ENCODE measurements at regions not wholly inside any gene's neighbourhood (a gene's known extent, or its start where the extent isn't known, plus 50 kb on each side); places are given as distances from the start of the nearest gene placed in this dataset.

GRCh38 chr22:47374901-47375575 lies 612.6 kb downstream of the TBC1D22A start:
- DNase-seq (ENCODE audit: low spot score) = no peak

GRCh38 chr22:47374273-47374771 lies 611.9 kb downstream of the TBC1D22A start:
- DNase-seq (ENCODE audit: low spot score) = no peak

- no peak for DNase-seq (ENCODE audit: low spot score)
Measured at GRCh38 chr22:47373648-47374272, 611.3 kb downstream of the TBC1D22A start.

- DNase-seq (ENCODE audit: low spot score) = no peak
Measured at GRCh38 chr22:47372596-47373385, 610.3 kb downstream of the TBC1D22A start.

GRCh38 chr22:47372111-47372581 lies 609.7 kb downstream of the TBC1D22A start:
- no peak for DNase-seq (ENCODE audit: low spot score)

GRCh38 chr22:47371263-47372090 lies 609.0 kb downstream of the TBC1D22A start:
- DNase-seq (ENCODE audit: low spot score) = no peak

- no peak for DNase-seq (ENCODE audit: low spot score)
Measured at GRCh38 chr22:47370448-47371262, 608.2 kb downstream of the TBC1D22A start.

GRCh38 chr22:47369431-47370015 lies 607.1 kb downstream of the TBC1D22A start:
- DNase-seq (ENCODE audit: low spot score) = no peak

GRCh38 chr22:47369020-47369419 lies 606.6 kb downstream of the TBC1D22A start:
- DNase-seq (ENCODE audit: low spot score) = no peak

- DNase-seq (ENCODE audit: low spot score) = no peak
Measured at GRCh38 chr22:47367993-47368945, 605.8 kb downstream of the TBC1D22A start.

- DNase-seq (ENCODE audit: low spot score) = no peak
Measured at GRCh38 chr22:47367107-47367690, 604.7 kb downstream of the TBC1D22A start.

GRCh38 chr22:47366026-47366767 lies 603.7 kb downstream of the TBC1D22A start:
- DNase-seq (ENCODE audit: low spot score) = no peak

- no peak for DNase-seq (ENCODE audit: low spot score)
Measured at GRCh38 chr22:47361247-47361646, 598.8 kb downstream of the TBC1D22A start.

GRCh38 chr22:47357493-47357892 lies 595.0 kb downstream of the TBC1D22A start:
- DNase-seq (ENCODE audit: low spot score) = no peak

- no peak for DNase-seq (ENCODE audit: low spot score)
Measured at GRCh38 chr22:47357086-47357485, 594.6 kb downstream of the TBC1D22A start.

GRCh38 chr22:47356511-47357011 lies 594.1 kb downstream of the TBC1D22A start:
- DNase-seq (ENCODE audit: low spot score) = no peak

- no peak for DNase-seq (ENCODE audit: low spot score)
Measured at GRCh38 chr22:47355776-47356510, 593.5 kb downstream of the TBC1D22A start.
